Heart left ventricle (tissue), 13 donors: ENCODE measurements at regions not wholly inside any gene's neighbourhood (a gene's known extent, or its start where the extent isn't known, plus 50 kb on each side); places are given as distances from the start of the nearest gene placed in this dataset.

Experiments
- POLR2A ChIP-seq, 2 donors: fragments of 450-650 bp; IDR thresholded peaks; one replicate each; pipeline ENCODE4 v1.6.1; 2017; ENCODE audit warnings: antibody characterized with exemption in 2 of 2, mild to moderate bottlenecking in 2 of 2, moderate library complexity in 2 of 2
- TF ChIP-seq, protein P1 (sequence below), 12 donors: fragments of 200-600 bp; sonication (generic) in 4 of 12; IDR thresholded peaks; one replicate each; pipeline versions ENCODE4 v1.5.0 to v1.8.0; 2018 to 2022; ENCODE audit warnings: antibody characterized with exemption in 12 of 12, mild to moderate bottlenecking in 5 of 12
- donor health status: ischemic (EF 13 %, LVEDD 7.1; RV severe dilation, severe dysfunction).
- donor health status: DM: no; HTN: yes; CAD: no.
- donor health status: DM: no; HTN: no; CAD: no.
- donor health status: ischemic (EF 25% LVEDD 6.9; RV normal size, moderate dysfunction).
- donor health status: ischemic (EF 25% LVEDD 5.7; RV mildly dilated, moderate dysfunction).
- donor health status: ischemic (EF 35%, LVEDD 5.7; RV mildly dilated, moderate dysfunction).
- donor health status: nonischemic (EF 11% LVEDD 7.7; RV severe dilation, severe dysfunction).
- donor health status: DM: yes; HTN: yes; CAD: no.
- donor health status: PGD.
- donor health status: ischemic (EF 29% LVEDD 5.4; RV normal size, mild dysfunction).
- donor health status: nonischemic (EF 23%, LVEDD 6.1; RV moderate dilation, normal function).

DNA sequence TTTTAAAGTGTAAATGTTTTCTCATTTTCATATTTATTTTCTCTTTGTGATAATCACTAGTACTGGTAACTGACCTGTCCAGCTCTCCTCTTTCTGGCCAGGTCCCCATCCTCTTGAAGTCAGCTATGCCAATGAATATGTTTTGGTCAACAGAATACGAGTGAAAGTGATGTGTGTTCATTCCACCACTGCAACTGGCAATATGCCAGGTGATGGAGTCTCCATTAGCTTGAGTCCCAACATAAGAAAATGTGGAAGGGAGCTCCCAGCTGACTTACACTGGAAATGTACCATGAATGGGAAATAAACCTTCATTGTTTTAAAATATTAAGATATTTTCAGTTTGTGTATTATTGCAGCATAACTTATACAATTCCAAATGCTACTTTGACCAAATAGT, 75.8 kb downstream of the CCDC34 start:
- TF ChIP-seq, protein P1, sequence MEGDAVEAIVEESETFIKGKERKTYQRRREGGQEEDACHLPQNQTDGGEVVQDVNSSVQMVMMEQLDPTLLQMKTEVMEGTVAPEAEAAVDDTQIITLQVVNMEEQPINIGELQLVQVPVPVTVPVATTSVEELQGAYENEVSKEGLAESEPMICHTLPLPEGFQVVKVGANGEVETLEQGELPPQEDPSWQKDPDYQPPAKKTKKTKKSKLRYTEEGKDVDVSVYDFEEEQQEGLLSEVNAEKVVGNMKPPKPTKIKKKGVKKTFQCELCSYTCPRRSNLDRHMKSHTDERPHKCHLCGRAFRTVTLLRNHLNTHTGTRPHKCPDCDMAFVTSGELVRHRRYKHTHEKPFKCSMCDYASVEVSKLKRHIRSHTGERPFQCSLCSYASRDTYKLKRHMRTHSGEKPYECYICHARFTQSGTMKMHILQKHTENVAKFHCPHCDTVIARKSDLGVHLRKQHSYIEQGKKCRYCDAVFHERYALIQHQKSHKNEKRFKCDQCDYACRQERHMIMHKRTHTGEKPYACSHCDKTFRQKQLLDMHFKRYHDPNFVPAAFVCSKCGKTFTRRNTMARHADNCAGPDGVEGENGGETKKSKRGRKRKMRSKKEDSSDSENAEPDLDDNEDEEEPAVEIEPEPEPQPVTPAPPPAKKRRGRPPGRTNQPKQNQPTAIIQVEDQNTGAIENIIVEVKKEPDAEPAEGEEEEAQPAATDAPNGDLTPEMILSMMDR (IDR thresholded peaks at IDR 0.05) = no peak
- TF ChIP-seq POLR2A (IDR thresholded peaks at IDR 0.05) = no peak
